Retinal pigment epithelial cell (primary cell): ENCODE measurements at regions not wholly inside any gene's neighbourhood (a gene's known extent, or its start where the extent isn't known, plus 50 kb on each side); places are given as distances from the start of the nearest gene placed in this dataset.

ENCODE experiments used
- DNase-seq: peaks from one replicate; pipeline ENCODE4 v3.0.0-alpha.2; 2010; ENCODE audit warnings: low read depth
- H3K4me3 ChIP-seq: 2 replicates; pipeline ENCODE4 v1.5.1; 2011; ENCODE audit warnings: mild to moderate bottlenecking, low read length, control low read depth, moderate library complexity
- CTCF ChIP-seq: conservative IDR thresholded peaks from 2 replicates; pipeline ENCODE4 v1.5.1; 2011; ENCODE audit warnings: low read depth, low read length, control low read depth, inconsistent platforms

- H3K4me3 ChIP-seq, result no peak overlapping the region
- no peak for DNase-seq
- no peak for TF ChIP-seq CTCF
Observed at GRCh38 chr18:56315363-56315762, 323.0 kb downstream of the TXNL1 start.

GRCh38 chr18:56314396-56314795, 324.0 kb downstream of the TXNL1 start:
- H3K4me3 ChIP-seq, result no peak overlapping the region
- DNase-seq, result no peak
- no peak for TF ChIP-seq CTCF

GRCh38 chr18:56312551-56313335, 325.6 kb downstream of the TXNL1 start:
- H3K4me3 ChIP-seq, result no peak overlapping the region
- TF ChIP-seq CTCF, result no peak
- DNase-seq, result no peak

DNA sequence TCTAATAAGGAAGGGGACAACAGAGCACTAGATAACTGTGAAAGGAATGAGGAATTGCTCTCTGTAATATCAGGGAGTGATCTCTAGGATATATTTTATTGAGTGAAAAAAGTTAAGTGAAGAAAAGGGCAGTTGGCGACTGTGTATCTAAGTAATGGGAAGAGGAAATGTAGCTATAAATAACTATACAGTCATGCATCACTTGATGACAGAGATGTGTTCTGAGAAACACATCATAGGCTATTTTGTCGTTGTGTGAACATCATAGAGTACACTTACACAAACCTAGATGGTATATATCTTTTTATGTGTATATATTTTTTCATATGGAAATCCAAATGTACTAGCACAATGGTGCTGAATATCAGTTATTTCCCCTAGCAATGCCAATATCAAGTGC, 329.3 kb downstream of the TXNL1 start:
- DNase-seq, result no peak
- no peak overlapping the region for H3K4me3 ChIP-seq
- TF ChIP-seq CTCF, result no peak

DNA sequence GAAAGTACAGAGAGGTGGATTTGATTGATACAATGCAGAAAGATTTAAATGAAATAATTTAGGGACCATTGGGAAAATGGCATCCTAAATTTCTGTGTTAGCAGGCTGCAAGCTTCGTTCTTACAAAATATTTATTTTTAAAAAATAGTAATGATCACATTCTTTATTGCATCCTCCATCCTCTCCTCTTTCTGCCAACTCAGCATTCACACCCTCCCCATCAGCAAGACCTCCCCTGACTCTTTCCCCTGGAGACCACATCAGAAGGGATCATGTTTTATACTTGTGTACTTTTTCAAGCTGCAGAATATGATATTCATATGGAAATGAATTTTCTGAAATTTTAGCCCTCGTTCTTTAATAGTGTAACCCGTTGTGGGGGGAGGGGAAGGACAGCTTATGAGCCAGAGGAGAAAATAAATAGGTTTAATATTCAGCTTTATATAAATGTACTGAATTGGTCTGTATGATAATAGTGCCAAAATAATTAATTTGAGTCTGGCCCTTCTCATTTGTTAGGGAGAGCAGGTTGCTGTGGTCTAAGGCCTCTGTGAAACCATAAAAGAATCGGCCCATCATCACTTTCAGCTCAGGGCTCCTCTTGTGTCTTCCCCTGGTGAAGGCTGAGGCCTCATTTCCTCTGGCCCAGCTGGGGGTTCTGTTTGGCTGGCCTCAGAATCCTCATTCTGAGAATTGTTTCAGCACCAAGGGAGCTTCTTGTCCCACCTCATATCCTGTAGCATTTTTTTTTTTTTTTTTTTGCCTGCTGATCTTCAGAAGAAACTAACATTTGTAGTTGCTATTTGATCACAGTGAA, 330.8 kb downstream of the TXNL1 start:
- no peak for DNase-seq
- no peak overlapping the region for H3K4me3 ChIP-seq
- TF ChIP-seq CTCF, result no peak

- TF ChIP-seq CTCF, result no peak
- no peak for DNase-seq
- H3K4me3 ChIP-seq, result no peak overlapping the region
Observed at GRCh38 chr18:56306797-56307196, 331.6 kb downstream of the TXNL1 start.
